B cell (primary cell): ENCODE measurements at regions not wholly inside any gene's neighbourhood (a gene's known extent, or its start where the extent isn't known, plus 50 kb on each side); places are given as distances from the start of the nearest gene placed in this dataset.

Experiments
- ATAC-seq: fragments of 200-7000 bp; cut with Tn5 transposase; one replicate; pipeline ENCODE4 v1.10.0; 2021; ENCODE audit warnings: low read depth, mild to moderate bottlenecking, moderate number of reproducible peaks, moderate library complexity
- CTCF ChIA-PET: fragments of 350-600 bp; sonication (Branson Sonifier 250); formaldehyde crosslinking; loops from one replicate; lab custom pipeline; 2021; ENCODE audit warnings: antibody characterized with exemption, inconsistent platforms; lab: Charles Lee
- POLR2A ChIA-PET: fragments of 350-600 bp; sonication (Branson Sonifier 250); formaldehyde crosslinking; loops from one replicate; lab custom pipeline; 2021; ENCODE audit warnings: antibody characterized with exemption; lab: Charles Lee
- DNase-seq: peaks from one replicate; pipeline ENCODE4 v3.0.0; 2013
- H2AFZ ChIP-seq: 2 replicates; pipeline ENCODE4 v1.6.1; 2012; ENCODE audit warnings: mild to moderate bottlenecking, low read depth, low read length; ENCODE audit not compliant: insufficient read depth, poor library complexity, severe bottlenecking
- H3K27ac ChIP-seq, 2 donors: 1 replicate in 1 of 2; 2 replicates in 1 of 2; pipeline ENCODE4 v1.5.1; 2012 to 2013; ENCODE audit warnings: low read length in 2 of 2, mild to moderate bottlenecking in 2 of 2, moderate library complexity in 1 of 2
- H3K27me3 ChIP-seq, 4 experiments: fragments of 200-600 bp in 1 of 4; sonication (generic) in 1 of 4; replicated peaks in 1 of 4; 1 replicate in 2 of 4; 2 replicates in 2 of 4; pipeline versions ENCODE4 v1.6.1 to v1.7.0; 2013 to 2016; ENCODE audit warnings: low read length in 3 of 4, mild to moderate bottlenecking in 2 of 4, mixed read lengths in 1 of 4, moderate library complexity in 1 of 4; ENCODE audit not compliant: insufficient read depth in 4 of 4, control insufficient read depth in 3 of 4; ENCODE audit errors: control extremely low read depth in 1 of 4
- H3K36me3 ChIP-seq, 2 experiments: replicated peaks in 1 of 2; 1 replicate in 1 of 2; 2 replicates in 1 of 2; pipeline versions ENCODE4 v1.6.1 to v1.7.1; 2013; ENCODE audit warnings: low read length in 1 of 2; ENCODE audit not compliant: insufficient read depth in 2 of 2, control insufficient read depth in 1 of 2; ENCODE audit errors: control extremely low read depth in 1 of 2, extremely low read depth in 1 of 2
- H3K4me1 ChIP-seq, 2 donors: fragments of 200-600 bp in 1 of 2; sonication (generic) in 1 of 2; 1 replicate in 1 of 2; 2 replicates in 1 of 2; pipeline versions ENCODE4 v1.5.1 to v1.6.1; 2013 to 2017; ENCODE audit warnings: low read length in 2 of 2; ENCODE audit not compliant: control insufficient read depth in 2 of 2, insufficient read depth in 2 of 2
- H3K4me2 ChIP-seq: replicated peaks from 2 replicates; pipeline ENCODE3; 2012; ENCODE audit warnings: mild to moderate bottlenecking, low read depth, low read length; ENCODE audit not compliant: poor library complexity, severe bottlenecking
- H3K4me3 ChIP-seq, 5 experiments: fragments of 200-600 bp in 1 of 5; sonication (generic) in 1 of 5; 1 replicate in 3 of 5; 2 replicates in 2 of 5; pipeline versions ENCODE4 v1.5.1 to v1.7.0; 2011 to 2016; ENCODE audit warnings: low read length in 4 of 5, mild to moderate bottlenecking in 4 of 5, low read depth in 2 of 5, control low read depth in 1 of 5, moderate library complexity in 1 of 5; ENCODE audit not compliant: insufficient read depth in 1 of 5; ENCODE audit errors: control extremely low read depth in 1 of 5, extremely low read depth in 1 of 5
- H3K79me2 ChIP-seq: fragments of 200-600 bp; sonication (generic); one replicate; pipeline ENCODE4 v1.6.0; 2016; ENCODE audit warnings: low read length; ENCODE audit not compliant: control insufficient read depth, insufficient read depth
- H3K9ac ChIP-seq: fragments of 200-600 bp; sonication (generic); 2 replicates; pipeline ENCODE4 v1.6.1; 2017; ENCODE audit warnings: mild to moderate bottlenecking, low read length, moderate library complexity
- H3K9me3 ChIP-seq, 3 donors: one replicate each; pipeline versions ENCODE4 v1.6.1 to v1.7.1; 2013; ENCODE audit warnings: low read length in 2 of 3; ENCODE audit not compliant: control insufficient read depth in 2 of 3, insufficient read depth in 1 of 3; ENCODE audit errors: control extremely low read depth in 1 of 3
- H4K20me1 ChIP-seq: 2 replicates; pipeline ENCODE4 v1.6.0; 2012; ENCODE audit warnings: mild to moderate bottlenecking, low read length; ENCODE audit not compliant: insufficient read depth, control insufficient read depth, poor library complexity, severe bottlenecking
- H3K27ac Mint-ChIP-seq: one replicate; pipeline ENCODE4 v1.8.0; 2021; ENCODE audit warnings: mixed read lengths
- H3K27me3 Mint-ChIP-seq: one replicate; pipeline ENCODE4 v1.8.0; 2021; ENCODE audit warnings: mixed read lengths
- H3K4me1 Mint-ChIP-seq: one replicate; pipeline ENCODE4 v1.8.0; 2021; ENCODE audit warnings: mixed read lengths
- H3K4me3 Mint-ChIP-seq: one replicate; pipeline ENCODE4 v1.8.0; 2021; ENCODE audit warnings: mixed read lengths
- H3K9me3 Mint-ChIP-seq: one replicate; pipeline ENCODE4 v1.8.0; 2022; ENCODE audit warnings: mixed read lengths; ENCODE audit not compliant: insufficient read depth
- EZH2 ChIP-seq: IDR thresholded peaks from 2 replicates; pipeline ENCODE4 v1.6.1; 2012; ENCODE audit warnings: borderline replicate concordance, low read depth, mild to moderate bottlenecking, moderate library complexity, low read length; ENCODE audit not compliant: insufficient read depth, poor library complexity, severe bottlenecking
- WGBS: methylation state at CpG from one replicate; pipeline ENCODE4 v1.1.5; 2013; ENCODE audit warnings: missing lambda C conversion rate; ENCODE audit not compliant: insufficient coverage; 5-methylcytosine and 5-hydroxymethylcytosine counted together
- intact Hi-C: fragments of 100-400 bp; cut with micrococcal nuclease; formaldehyde crosslinking; loops from one replicate; pipeline ENCODE4 v1.10.0; 2022
- TF ChIP-seq, protein P1 (sequence below): fragments of 200-600 bp; IDR thresholded peaks from one replicate; pipeline ENCODE4 v1.8.0; 2022; ENCODE audit warnings: antibody characterized with exemption, mild to moderate bottlenecking

DNA sequence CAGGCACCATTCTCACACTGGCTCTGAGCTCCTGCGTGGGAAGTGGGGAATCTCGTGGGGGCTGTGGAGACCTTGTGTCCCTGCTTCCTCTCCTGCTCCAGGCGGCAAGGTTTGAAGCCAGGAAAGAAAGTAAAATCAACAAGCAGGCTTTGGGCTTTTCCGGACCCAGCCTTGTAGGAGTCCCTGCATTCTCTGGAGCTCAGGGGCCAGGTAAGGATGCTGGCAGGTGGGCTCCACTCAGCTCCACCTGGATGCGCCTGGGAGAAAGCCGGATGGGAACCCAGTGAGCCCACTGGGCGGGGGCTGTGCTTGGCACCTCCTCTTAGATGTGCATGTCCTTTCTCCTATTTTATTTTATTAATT lies 362.5 kb downstream of the SEC14L1 start:
- no peak for ATAC-seq
- no peaks in the 10 kb centered on the region for H3K4me1 Mint-ChIP-seq
- no peaks in the 10 kb centered on the region for H3K27me3 ChIP-seq
- 87% methylated on average over 3 of the region's 7 CpGs for WGBS
- no peaks in the 10 kb centered on the region for H3K79me2 ChIP-seq
- ChIA-PET POLR2A (no interaction called here), CTCF (no interaction called here)
- no peak for TF ChIP-seq EZH2
- TF ChIP-seq, protein P1, sequence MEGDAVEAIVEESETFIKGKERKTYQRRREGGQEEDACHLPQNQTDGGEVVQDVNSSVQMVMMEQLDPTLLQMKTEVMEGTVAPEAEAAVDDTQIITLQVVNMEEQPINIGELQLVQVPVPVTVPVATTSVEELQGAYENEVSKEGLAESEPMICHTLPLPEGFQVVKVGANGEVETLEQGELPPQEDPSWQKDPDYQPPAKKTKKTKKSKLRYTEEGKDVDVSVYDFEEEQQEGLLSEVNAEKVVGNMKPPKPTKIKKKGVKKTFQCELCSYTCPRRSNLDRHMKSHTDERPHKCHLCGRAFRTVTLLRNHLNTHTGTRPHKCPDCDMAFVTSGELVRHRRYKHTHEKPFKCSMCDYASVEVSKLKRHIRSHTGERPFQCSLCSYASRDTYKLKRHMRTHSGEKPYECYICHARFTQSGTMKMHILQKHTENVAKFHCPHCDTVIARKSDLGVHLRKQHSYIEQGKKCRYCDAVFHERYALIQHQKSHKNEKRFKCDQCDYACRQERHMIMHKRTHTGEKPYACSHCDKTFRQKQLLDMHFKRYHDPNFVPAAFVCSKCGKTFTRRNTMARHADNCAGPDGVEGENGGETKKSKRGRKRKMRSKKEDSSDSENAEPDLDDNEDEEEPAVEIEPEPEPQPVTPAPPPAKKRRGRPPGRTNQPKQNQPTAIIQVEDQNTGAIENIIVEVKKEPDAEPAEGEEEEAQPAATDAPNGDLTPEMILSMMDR: no peak
- no peaks in the 10 kb centered on the region for H3K9me3 Mint-ChIP-seq
- H3K27ac Mint-ChIP-seq: no peak overlapping the region
- H4K20me1 ChIP-seq: peaks cover 19% of the 10 kb centered on the region
- H3K9me3 ChIP-seq: no peaks in the 10 kb centered on the region
- no peak overlapping the region for H2AFZ ChIP-seq
- H3K4me1 ChIP-seq: no peaks in the 10 kb centered on the region
- H3K27me3 Mint-ChIP-seq: no peaks in the 10 kb centered on the region
- H3K4me2 ChIP-seq: no peak overlapping the region
- intact Hi-C loops: no loop called here
- no peak overlapping the region for H3K4me3 Mint-ChIP-seq
- no peak overlapping the region for H3K27ac ChIP-seq
- no peak for DNase-seq
- H3K4me3 ChIP-seq: no peak overlapping the region
- peaks cover 2 to 24% of the 10 kb centered on the region in 2 experiments for H3K36me3 ChIP-seq
- no peak overlapping the region for H3K9ac ChIP-seq

DNA sequence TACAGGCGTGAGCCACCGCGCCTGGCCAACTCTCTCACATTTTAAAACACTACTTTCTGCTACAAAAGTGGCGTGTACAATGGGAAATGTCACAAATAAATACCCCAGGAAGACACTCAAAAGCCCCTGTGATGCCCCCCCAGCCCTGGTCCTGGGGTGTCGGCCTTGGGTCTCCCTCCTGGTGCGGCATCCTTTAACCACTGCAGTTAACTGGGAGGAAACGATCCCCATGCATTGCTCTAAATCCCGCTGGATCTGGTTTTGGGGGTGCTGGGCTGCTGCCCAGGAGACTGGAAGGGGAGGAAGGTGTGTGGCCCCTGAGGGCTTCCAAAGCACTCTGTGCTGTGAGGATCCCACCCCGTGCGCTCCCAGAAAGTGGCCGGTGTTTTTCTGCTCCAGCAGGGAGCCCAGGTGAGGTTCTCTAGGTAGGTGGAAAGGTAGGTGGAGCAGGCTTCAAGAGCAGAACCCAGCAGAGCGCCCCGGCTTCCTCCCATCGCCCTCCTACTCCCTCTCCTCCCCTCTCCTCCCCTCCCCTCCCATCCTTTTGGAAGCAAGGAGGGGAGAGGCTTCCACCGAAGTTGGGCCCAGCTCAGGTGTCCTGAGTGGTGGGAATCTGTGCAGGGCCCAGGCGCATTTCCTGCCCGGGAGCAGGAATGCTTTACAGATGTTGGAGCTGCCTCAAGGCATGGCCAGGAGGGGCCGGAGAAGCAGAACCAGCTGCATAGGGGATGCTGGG lies 363.3 kb downstream of the SEC14L1 start:
- Histone ChIP-seq H3K27me3 (no peaks in the 10 kb centered on the region), H3K79me2 (no peaks in the 10 kb centered on the region), H3K27ac (no peak overlapping the region), H2AFZ (no peak overlapping the region), H3K9me3 (no peaks in the 10 kb centered on the region), H3K9ac (no peak overlapping the region), H4K20me1 (peaks cover 13% of the 10 kb centered on the region), H3K4me2 (no peak overlapping the region), H3K36me3 (peaks cover 2 to 19% of the 10 kb centered on the region in 2 experiments), H3K4me1 (no peaks in the 10 kb centered on the region), H3K4me3 (no peak overlapping the region)
- ChIA-PET POLR2A (no interaction called here), CTCF (interaction anchor here (1.2 kb wide), 2 partner anchors 9 to 18 kb away, joined by 3 read pairs; no protein-coding TSS in a partner anchor)
- no peaks in the 10 kb centered on the region for H3K9me3 Mint-ChIP-seq
- no peaks in the 10 kb centered on the region for H3K27me3 Mint-ChIP-seq
- no peak overlapping the region for H3K27ac Mint-ChIP-seq
- no peak for TF ChIP-seq EZH2
- TF ChIP-seq, protein P1: no peak
- WGBS: 95% methylated on average over 10 of the region's 18 CpGs
- intact Hi-C loops: no loop called here
- no peaks in the 10 kb centered on the region for H3K4me1 Mint-ChIP-seq
- ATAC-seq (no peak), DNase-seq (no peak)
- no peak overlapping the region for H3K4me3 Mint-ChIP-seq
